Activated T-helper 1 cell treated with anti-CD3 and anti-CD28 coated beads, Interleukin-12 subunit alpha, Interleukin-12 subunit beta, Interleukin-2, Interleukin-4 antibody, amounts not matched to agents 30 ng/mL and 10 ng/mL and 1 ng/mL, durations not matched to agents 14 hours and 24 hours and 36 hours (primary cell): ENCODE measurements at regions not wholly inside any gene's neighbourhood (a gene's known extent, or its start where the extent isn't known, plus 50 kb on each side); places are given as distances from the start of the nearest gene placed in this dataset.
"Not testable (repeated sequence)": the region's sequence is repeated elsewhere in the genome, so short reads cannot be mapped to it uniquely, and the experiment has no call there.

ENCODE experiments used
- DNase-seq: peaks from one replicate; pipeline ENCODE4 v3.0.0; 2021; ENCODE audit warnings: low spot score
- H3K27ac Mint-ChIP-seq: one replicate; pipeline ENCODE4 v1.8.0; 2021; ENCODE audit warnings: mild to moderate bottlenecking, mixed read lengths
- H3K27me3 Mint-ChIP-seq: one replicate; pipeline ENCODE4 v1.8.0; 2022; ENCODE audit warnings: mild to moderate bottlenecking, moderate library complexity, mixed read lengths; ENCODE audit not compliant: insufficient read depth
- H3K36me3 Mint-ChIP-seq: one replicate; pipeline ENCODE4 v1.8.0; 2021; ENCODE audit warnings: low read depth, mixed read lengths
- H3K4me1 Mint-ChIP-seq: one replicate; pipeline ENCODE4 v1.8.0; 2021; ENCODE audit warnings: low read depth, mixed read lengths
- H3K4me3 Mint-ChIP-seq: one replicate; pipeline ENCODE4 v1.8.0; 2021; ENCODE audit warnings: mild to moderate bottlenecking, moderate library complexity, mixed read lengths
- H3K9me3 Mint-ChIP-seq: one replicate; pipeline ENCODE4 v1.8.0; 2021; ENCODE audit warnings: mixed read lengths
- intact Hi-C: fragments of 100-400 bp; cut with micrococcal nuclease; formaldehyde crosslinking; loops from one replicate; pipeline ENCODE4 v1.15.1; 2024

- no peak overlapping the region for H3K4me3 Mint-ChIP-seq
- intact Hi-C loops = no loop called here
- DNase-seq = no peak
- H3K27me3 Mint-ChIP-seq = no peaks in the 10 kb centered on the region
- no peaks in the 10 kb centered on the region for H3K36me3 Mint-ChIP-seq
- H3K4me1 Mint-ChIP-seq = no peaks in the 10 kb centered on the region
- H3K9me3 Mint-ChIP-seq = peaks cover 5% of the 10 kb centered on the region
- H3K27ac Mint-ChIP-seq = no peak overlapping the region
Observed at GRCh38 chr10:44279426-44280126, 105.3 kb downstream of the CXCL12 start.

- intact Hi-C loops = no loop called here
- no peak overlapping the region for H3K4me3 Mint-ChIP-seq
- H3K36me3 Mint-ChIP-seq = no peaks in the 10 kb centered on the region
- peaks cover 5% of the 10 kb centered on the region for H3K9me3 Mint-ChIP-seq
- no peak overlapping the region for H3K27ac Mint-ChIP-seq
- no peak for DNase-seq
- H3K4me1 Mint-ChIP-seq = no peaks in the 10 kb centered on the region
- H3K27me3 Mint-ChIP-seq = no peaks in the 10 kb centered on the region
Observed at GRCh38 chr10:44278837-44279324, 106.0 kb downstream of the CXCL12 start.

- DNase-seq, H3K36me3 Mint-ChIP-seq, H3K4me1 Mint-ChIP-seq, H3K9me3 Mint-ChIP-seq, intact Hi-C loops, H3K27me3 Mint-ChIP-seq, H3K4me3 Mint-ChIP-seq, H3K27ac Mint-ChIP-seq: not testable (repeated sequence)
Observed at GRCh38 chr10:44268435-44268948, 116.4 kb downstream of the CXCL12 start.

- Mint-ChIP-seq H3K27me3 (no peaks in the 10 kb centered on the region), H3K9me3 (peaks cover 10% of the 10 kb centered on the region), H3K4me3 (no peak overlapping the region), H3K36me3 (no peaks in the 10 kb centered on the region), H3K27ac (no peak overlapping the region), H3K4me1 (no peaks in the 10 kb centered on the region)
- no peak for DNase-seq
- intact Hi-C loops = no loop called here
Observed at GRCh38 chr10:44267007-44267406, 117.9 kb downstream of the CXCL12 start.

GRCh38 chr10:44264244-44264643, 120.7 kb downstream of the CXCL12 start:
- Mint-ChIP-seq H3K9me3 (peaks cover 10% of the 10 kb centered on the region), H3K27me3 (no peaks in the 10 kb centered on the region), H3K4me3 (no peak overlapping the region), H3K4me1 (no peaks in the 10 kb centered on the region), H3K27ac (no peak overlapping the region), H3K36me3 (no peaks in the 10 kb centered on the region)
- intact Hi-C loops = no loop called here
- no peak for DNase-seq

GRCh38 chr10:44263771-44264170, 121.1 kb downstream of the CXCL12 start:
- Mint-ChIP-seq H3K36me3 (no peaks in the 10 kb centered on the region), H3K4me1 (no peaks in the 10 kb centered on the region), H3K4me3 (no peak overlapping the region), H3K9me3 (peaks cover 10% of the 10 kb centered on the region), H3K27ac (no peak overlapping the region), H3K27me3 (no peaks in the 10 kb centered on the region)
- no peak for DNase-seq
- intact Hi-C loops = no loop called here

GRCh38 chr10:44262551-44263251, 122.2 kb downstream of the CXCL12 start:
- Mint-ChIP-seq H3K27ac (no peak overlapping the region), H3K36me3 (no peaks in the 10 kb centered on the region), H3K9me3 (peaks cover 5% of the 10 kb centered on the region), H3K4me1 (no peaks in the 10 kb centered on the region), H3K4me3 (no peak overlapping the region), H3K27me3 (no peaks in the 10 kb centered on the region)
- no peak for DNase-seq
- intact Hi-C loops = no loop called here

GRCh38 chr10:44261710-44262455, 123.0 kb downstream of the CXCL12 start:
- Mint-ChIP-seq H3K27ac (no peak overlapping the region), H3K4me3 (no peak overlapping the region)
- intact Hi-C loops = no loop called here

GRCh38 chr10:44261296-44261695, 123.6 kb downstream of the CXCL12 start:
- intact Hi-C loops = no loop called here
- DNase-seq = no peak
- Mint-ChIP-seq H3K27ac (no peak overlapping the region), H3K4me3 (no peak overlapping the region), H3K9me3 (no peaks in the 10 kb centered on the region), H3K36me3 (no peaks in the 10 kb centered on the region), H3K4me1 (no peaks in the 10 kb centered on the region), H3K27me3 (no peaks in the 10 kb centered on the region)

More at GRCh38 chr10:44261710-44262455, 123.0 kb downstream of the CXCL12 start:
- Mint-ChIP-seq H3K36me3 (no peaks in the 10 kb centered on the region), H3K27me3 (no peaks in the 10 kb centered on the region), H3K9me3 (no peaks in the 10 kb centered on the region), H3K4me1 (no peaks in the 10 kb centered on the region)
- no peak for DNase-seq

GRCh38 chr10:44260286-44260928, 124.5 kb downstream of the CXCL12 start:
- no peaks in the 10 kb centered on the region for H3K36me3 Mint-ChIP-seq
- H3K4me1 Mint-ChIP-seq = no peaks in the 10 kb centered on the region
- intact Hi-C loops = no loop called here
- H3K27ac Mint-ChIP-seq = no peak overlapping the region
- DNase-seq = no peak
- no peak overlapping the region for H3K4me3 Mint-ChIP-seq
- H3K27me3 Mint-ChIP-seq = no peaks in the 10 kb centered on the region
- no peaks in the 10 kb centered on the region for H3K9me3 Mint-ChIP-seq

- intact Hi-C loops = no loop called here
- H3K4me3 Mint-ChIP-seq = no peak overlapping the region
- H3K4me1 Mint-ChIP-seq = no peaks in the 10 kb centered on the region
- H3K27me3 Mint-ChIP-seq = no peaks in the 10 kb centered on the region
- H3K36me3 Mint-ChIP-seq = no peaks in the 10 kb centered on the region
- no peaks in the 10 kb centered on the region for H3K9me3 Mint-ChIP-seq
- DNase-seq = no peak
- H3K27ac Mint-ChIP-seq = no peak overlapping the region
Observed at GRCh38 chr10:44259090-44259874, 125.6 kb downstream of the CXCL12 start.

- no peak for DNase-seq
- Mint-ChIP-seq H3K27me3 (no peaks in the 10 kb centered on the region), H3K9me3 (no peaks in the 10 kb centered on the region), H3K36me3 (no peaks in the 10 kb centered on the region), H3K27ac (no peak overlapping the region), H3K4me1 (no peaks in the 10 kb centered on the region), H3K4me3 (no peak overlapping the region)
- intact Hi-C loops = no loop called here
Observed at GRCh38 chr10:44258460-44259089, 126.3 kb downstream of the CXCL12 start.
